Medulla oblongata (tissue), 1 donor: ENCODE measurements at regions not wholly inside any gene's neighbourhood (a gene's known extent, or its start where the extent isn't known, plus 50 kb on each side); places are given as distances from the start of the nearest gene placed in this dataset.

Experiments
- DNase-seq: peaks from one replicate; pipeline ENCODE4 v3.0.0-alpha.2; 2015; ENCODE audit errors: extremely low spot score

- DNase-seq = no peak
Measured at GRCh38 chr2:222146488-222146887, 152.3 kb downstream of the PAX3 start.

DNA sequence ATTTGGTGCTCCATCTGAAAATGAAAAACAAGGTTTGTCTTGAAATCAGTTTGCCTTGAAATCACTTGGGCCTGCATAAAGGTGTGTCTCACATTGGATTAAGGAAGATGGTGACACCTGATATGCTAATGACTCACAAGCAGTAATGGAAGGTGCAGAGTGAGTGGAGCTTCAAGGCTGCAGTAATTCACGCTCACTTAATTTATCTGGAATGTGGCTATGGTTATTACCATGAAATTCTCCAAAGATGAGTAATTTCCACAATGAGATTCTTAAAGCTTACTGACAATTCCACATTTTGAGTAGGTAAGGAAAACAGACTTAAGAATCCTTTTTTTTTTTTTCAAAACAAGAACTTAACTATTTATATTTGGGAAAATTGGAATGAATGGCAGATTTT is 156.8 kb downstream of the PAX3 start:
- DNase-seq = no peak

- DNase-seq = no peak
Measured at GRCh38 chr2:222136106-222136630, 162.6 kb downstream of the PAX3 start.

GRCh38 chr2:222134654-222135053 is 164.1 kb downstream of the PAX3 start:
- no peak for DNase-seq

GRCh38 chr2:222133897-222134296 is 164.9 kb downstream of the PAX3 start:
- no peak for DNase-seq

DNA sequence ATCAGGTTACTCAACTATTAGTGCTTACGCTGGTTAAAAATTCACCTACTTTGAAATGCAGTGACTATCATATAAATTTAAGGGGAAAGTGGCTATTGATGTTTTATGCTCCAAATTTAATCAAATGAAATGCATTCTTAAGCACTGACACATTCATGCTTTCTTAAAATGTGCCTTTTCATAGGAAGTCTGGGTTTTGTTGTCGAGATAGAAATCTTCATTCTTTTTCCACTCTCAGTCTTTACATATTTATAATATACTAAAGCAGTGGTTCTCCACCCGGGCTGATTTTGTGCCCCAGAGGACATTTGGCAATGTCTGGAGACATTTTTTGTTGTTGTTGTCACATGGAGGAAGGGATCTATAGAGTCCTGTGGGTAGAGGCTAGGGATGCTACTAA is 167.9 kb downstream of the PAX3 start:
- no peak for DNase-seq

DNA sequence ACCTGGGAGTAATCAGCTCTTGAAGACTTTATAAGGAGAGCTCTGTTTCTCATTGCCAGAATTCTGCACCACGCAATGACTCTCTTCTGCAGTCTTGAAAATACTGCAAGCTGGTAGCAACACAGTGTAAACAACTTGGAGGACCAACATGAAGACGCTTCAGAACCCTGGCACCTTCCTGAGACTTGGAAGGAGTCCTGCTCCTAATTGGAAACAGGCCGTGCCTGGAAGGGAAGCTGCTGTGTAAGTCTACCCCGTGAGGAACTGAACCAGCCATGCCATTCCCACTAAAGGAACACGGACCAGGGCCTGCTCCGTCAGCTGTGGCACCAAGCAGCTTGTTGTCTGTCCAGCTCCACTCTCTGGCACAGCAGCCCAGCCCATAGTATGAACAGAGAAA is 171.1 kb downstream of the PAX3 start:
- DNase-seq = no peak

- no peak for DNase-seq
Measured at GRCh38 chr2:222120933-222121332, 177.9 kb downstream of the PAX3 start.

DNA sequence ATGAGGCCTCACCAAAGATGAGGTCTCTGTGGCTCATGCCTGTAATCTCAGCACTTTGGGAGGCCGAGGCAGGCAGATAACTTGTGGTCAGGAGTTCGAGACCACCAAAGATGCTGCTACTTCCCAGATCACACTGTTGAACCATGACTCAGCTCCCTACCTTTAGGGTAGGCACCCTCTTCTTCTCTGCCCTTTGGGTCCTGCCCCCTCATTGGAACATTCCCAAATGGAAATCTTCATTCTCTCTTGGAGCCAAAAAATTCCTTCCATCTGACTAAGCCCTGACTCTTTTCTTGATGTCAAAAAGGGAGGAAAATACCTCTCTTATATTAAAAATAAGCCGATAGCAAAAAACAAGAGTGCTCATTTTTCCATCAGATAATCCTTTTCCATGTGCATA is 183.5 kb downstream of the PAX3 start:
- no peak for DNase-seq

GRCh38 chr2:222108957-222109585 is 189.7 kb downstream of the PAX3 start:
- DNase-seq = no peak

- DNase-seq = no peak
Measured at GRCh38 chr2:222108497-222108896, 190.3 kb downstream of the PAX3 start.

DNA sequence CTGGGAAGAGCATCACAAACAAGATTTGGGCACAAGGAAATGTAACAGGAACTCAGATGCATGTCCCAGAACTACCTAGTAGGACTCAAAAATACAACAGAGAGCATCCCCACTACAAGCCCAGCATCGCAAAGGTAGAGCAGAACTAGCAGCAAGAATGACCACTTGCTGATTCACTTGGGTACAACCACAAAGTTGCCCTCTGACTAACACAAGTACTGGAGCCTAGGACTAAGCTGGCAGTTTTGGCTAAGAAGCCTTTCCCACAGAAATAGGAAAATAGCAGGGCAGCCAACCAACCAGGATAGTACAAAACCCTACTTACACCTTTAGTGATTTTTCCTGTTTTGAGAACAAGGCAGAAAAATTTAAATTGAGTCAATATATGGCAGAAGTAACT is 193.8 kb downstream of the PAX3 start:
- DNase-seq = no peak

- no peak for DNase-seq
Measured at GRCh38 chr2:222102575-222103349, 196.0 kb downstream of the PAX3 start.

DNA sequence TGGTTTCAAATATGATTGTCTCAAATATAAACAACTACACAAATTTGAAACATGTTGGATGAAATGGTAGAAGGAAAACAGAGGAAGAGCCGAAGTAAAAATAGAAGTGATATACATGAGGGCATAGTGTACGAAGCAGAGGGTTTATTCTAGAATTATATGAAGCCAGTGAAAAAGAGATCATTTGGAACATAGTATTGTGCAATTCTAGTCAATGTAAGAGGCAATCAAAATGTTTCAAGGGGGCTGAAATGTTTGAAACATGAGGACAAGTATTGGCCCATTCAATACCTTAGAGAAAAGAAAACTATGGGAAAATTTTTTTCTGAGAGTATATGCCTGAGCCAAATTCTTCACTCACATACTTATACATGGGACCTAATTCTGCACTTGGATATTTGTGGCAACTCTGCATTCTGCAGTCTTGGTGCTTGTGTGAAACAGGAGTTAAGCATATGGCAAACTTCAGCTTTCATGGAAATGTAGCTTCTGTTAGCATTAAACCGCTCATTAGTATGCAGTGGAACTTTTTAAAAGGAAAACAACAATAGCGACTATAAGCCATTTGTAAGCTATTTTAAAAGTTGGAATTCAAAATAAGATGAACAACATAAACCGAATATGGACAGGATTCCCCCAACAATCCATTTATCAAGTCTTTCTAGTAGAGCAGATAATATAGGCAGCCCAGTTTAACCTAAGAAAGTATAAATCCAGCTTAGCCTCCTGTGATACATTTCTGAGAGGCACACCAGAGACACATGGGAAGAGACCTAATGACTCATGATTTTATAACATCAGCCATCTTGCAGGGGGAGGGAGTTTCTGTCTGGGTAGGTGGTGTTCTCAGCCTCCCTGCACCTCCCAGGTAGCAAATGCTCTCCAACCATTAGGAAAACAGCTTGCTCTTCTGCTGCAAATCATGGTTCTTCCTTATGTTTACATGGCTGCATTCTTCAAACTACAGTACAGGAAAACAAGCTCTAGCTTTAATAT is 197.8 kb downstream of the PAX3 start:
- no peak for DNase-seq

DNA sequence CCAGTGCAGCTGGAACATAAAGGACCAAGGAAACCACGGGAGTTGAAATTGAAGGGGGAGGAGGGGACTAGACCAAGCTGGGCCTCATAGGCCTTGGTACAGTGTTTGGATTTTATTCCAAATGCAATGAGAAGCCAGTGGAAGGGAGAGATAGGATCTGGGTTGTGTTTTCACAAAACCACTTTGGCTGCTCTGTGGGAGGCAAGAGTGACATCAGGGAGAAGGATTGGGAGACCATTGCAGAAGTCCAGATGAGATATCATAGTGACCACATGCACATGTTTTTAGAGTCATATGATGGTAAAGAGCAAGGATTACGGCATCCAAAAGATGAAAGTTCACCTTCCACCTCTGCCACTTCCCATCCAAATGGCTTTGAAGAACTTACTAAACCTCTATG is 210.2 kb downstream of the PAX3 start:
- no peak for DNase-seq

GRCh38 chr2:222087998-222088397 is 210.8 kb downstream of the PAX3 start:
- DNase-seq = no peak

DNA sequence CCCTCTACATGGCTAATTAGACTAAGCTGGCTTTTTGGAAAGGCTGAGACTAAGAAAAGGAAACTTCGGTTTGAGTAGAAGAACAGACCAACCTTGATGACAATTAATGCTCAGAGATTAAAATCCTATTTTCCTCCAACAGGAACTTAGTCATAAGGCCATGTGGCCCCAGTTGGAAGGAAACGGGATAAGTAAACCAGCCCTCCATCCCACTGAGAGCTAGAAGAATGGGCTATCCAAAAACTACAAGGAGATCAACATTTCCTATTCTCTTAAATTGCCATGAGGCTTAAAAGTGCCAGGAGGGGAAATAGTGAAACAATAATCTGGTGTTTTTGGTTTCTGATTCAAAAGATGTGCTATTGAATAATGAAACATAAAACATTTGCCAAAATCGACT is 216.6 kb downstream of the PAX3 start:
- DNase-seq = no peak

DNA sequence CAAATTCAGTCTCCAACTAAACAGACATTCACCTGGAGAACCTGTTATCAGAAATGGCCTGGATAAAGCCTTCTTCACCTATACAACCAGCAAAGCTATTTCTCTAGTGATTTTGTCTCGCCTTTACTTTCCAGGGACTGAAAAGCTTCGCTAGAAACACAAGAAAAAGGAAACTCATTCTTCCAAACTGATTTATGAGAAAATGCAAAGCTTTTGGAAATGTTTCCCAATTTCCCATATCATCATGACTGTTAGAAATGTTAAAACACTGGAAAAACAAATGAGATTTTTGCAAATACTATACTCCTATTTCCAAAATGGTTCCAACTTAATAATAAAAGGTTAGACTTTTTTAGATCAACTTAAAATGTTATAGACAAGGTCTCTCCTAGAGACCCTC is 218.7 kb downstream of the PAX3 start:
- no peak for DNase-seq

DNA sequence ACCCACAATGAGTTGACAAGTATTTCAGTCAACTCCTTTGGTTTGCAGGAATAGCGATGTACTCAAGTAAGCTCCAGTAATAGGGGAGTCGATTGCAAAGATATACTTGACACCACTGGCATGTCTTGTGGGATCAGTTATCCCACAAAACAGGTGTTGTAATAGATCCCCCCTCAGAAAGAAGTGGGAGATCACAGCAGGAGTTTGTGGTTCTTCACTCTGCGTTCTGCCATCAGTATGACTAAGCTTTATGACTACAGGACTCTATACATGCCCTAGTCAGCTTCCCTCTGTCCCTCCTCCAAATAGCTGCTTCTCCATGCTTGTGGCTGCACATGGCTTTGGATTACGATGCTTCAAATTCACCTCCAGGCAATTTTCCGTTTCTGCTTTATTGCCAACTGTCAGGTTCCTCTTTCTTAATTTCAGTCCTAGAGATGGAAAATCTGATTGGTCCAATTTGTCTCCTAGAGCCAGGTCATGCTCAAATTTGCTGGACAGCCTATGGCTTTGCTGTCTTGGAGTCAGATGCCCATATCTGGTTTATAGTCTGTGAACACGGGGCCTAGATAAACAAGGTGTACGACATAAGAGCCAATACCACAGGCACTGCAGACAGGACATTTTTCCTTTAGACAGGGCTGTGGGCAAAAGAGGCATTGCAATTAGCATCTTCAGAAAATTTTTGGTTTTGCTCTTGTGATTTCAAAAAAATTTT is 221.7 kb downstream of the PAX3 start:
- DNase-seq = no peak

DNA sequence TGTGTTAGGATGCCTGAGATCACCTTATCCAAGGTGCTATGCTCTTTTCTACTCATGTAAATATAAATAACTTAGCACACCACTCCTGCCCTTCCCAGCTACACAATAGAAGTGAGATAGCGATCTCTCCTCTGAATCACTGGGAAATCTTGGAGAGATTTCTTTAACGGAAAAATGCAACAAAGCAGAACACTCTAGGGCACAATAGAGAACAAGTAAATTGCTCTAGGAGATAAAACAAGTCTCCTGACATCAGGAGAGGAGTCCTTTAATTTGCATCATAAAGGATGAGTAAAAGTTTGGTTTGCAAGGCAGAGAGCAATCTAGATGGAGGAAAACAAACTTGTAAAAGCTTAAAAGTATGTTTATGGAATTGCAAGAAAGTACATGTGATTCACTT is 224.1 kb downstream of the PAX3 start:
- DNase-seq = no peak

DNA sequence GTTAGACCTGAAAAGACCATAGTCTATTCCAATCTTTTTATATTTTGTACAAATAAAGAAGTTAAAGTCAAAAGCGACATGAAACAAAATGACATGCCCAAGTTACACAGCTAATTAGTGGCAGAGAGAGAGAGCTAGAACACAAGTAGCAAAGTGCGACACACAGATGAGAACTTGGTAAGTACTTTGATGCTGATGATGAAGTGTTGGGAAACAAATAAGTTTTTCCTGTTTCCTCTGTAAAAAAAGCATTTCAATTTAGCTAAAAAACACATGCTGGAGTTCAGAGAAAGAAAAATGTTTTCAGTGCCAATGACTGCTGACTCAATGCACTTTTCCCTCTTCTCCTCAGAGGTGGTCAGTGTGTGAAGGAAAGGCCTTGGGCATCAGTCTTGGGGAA is 226.9 kb downstream of the PAX3 start:
- DNase-seq = no peak

- DNase-seq = no peak
Measured at GRCh38 chr2:222064286-222064685, 234.5 kb downstream of the PAX3 start.
